ENCODE measurements at regions not wholly inside any gene's neighbourhood (a gene's known extent, or its start where the extent isn't known, plus 50 kb on each side); places are given as distances from the start of the nearest gene placed in this dataset.

GRCh38 chr6:105468850-105469249 lies 66.0 kb upstream of the PREP start:
- no peak for TF ChIP-seq POLR2A (IDR thresholded peaks at IDR 0.05)
- no peak for TF ChIP-seq CTCF (IDR thresholded peaks at IDR 0.05 in 4 of 5, conservative IDR thresholded peaks at IDR 0.05 in 1 of 5)

Measured in gastrocnemius medialis (tissue), 4 donors.